B cell (primary cell): ENCODE measurements at regions not wholly inside any gene's neighbourhood (a gene's known extent, or its start where the extent isn't known, plus 50 kb on each side); places are given as distances from the start of the nearest gene placed in this dataset.

Experiments
- EZH2 ChIP-seq: IDR thresholded peaks from 2 replicates; pipeline ENCODE4 v1.6.1; 2012; ENCODE audit warnings: borderline replicate concordance, low read depth, mild to moderate bottlenecking, moderate library complexity, low read length; ENCODE audit not compliant: insufficient read depth, poor library complexity, severe bottlenecking
- TF ChIP-seq, protein P1 (sequence below): fragments of 200-600 bp; IDR thresholded peaks from one replicate; pipeline ENCODE4 v1.8.0; 2022; ENCODE audit warnings: antibody characterized with exemption, mild to moderate bottlenecking

DNA sequence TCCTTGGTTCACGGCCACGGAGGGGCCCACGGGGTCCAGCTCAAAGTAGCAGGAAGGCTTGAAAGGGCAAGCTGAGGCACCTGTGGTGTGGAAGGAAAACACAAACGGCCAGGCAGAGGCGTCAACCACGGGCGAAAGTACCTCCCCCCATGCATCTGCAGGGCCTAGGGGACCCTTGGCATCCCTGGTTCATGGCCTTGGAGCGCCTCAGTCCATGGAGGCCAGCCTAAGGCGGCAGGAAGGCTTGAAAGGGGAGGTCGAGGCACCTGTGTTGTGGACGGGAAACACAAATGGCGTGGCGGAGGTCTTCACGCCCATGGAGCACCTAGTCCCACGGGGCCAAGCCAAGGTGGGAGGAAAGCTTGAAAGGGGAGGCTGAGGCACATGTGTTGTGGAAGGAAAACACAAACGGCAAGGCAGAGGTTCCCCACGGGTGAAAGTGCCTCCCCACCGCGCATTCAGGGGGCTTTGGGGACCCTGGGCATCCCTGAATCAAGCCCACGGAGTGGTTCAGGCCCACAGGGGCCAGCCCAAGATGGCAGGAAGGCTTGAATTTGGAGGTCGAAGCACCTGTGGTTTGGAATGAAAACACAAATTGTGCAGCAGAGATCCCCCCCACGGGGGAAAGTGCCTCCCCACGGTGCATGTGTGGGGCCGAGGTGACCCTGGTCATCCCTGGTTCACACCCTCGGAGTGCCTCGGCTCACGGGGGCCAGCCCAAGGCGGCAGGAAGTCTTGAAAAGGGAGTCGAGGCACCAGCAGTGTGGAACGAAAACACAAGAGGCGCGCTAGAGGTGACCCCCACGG is 380.8 kb downstream of the ALG10 start:
- TF ChIP-seq, protein P1, sequence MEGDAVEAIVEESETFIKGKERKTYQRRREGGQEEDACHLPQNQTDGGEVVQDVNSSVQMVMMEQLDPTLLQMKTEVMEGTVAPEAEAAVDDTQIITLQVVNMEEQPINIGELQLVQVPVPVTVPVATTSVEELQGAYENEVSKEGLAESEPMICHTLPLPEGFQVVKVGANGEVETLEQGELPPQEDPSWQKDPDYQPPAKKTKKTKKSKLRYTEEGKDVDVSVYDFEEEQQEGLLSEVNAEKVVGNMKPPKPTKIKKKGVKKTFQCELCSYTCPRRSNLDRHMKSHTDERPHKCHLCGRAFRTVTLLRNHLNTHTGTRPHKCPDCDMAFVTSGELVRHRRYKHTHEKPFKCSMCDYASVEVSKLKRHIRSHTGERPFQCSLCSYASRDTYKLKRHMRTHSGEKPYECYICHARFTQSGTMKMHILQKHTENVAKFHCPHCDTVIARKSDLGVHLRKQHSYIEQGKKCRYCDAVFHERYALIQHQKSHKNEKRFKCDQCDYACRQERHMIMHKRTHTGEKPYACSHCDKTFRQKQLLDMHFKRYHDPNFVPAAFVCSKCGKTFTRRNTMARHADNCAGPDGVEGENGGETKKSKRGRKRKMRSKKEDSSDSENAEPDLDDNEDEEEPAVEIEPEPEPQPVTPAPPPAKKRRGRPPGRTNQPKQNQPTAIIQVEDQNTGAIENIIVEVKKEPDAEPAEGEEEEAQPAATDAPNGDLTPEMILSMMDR = no peak
- TF ChIP-seq EZH2 = no peak
